GM19397 (cell line): ENCODE measurements at regions not wholly inside any gene's neighbourhood (a gene's known extent, or its start where the extent isn't known, plus 50 kb on each side); places are given as distances from the start of the nearest gene placed in this dataset.

Experiments used
- ATAC-seq: cut with Tn5 transposase; IDR thresholded peaks from one replicate; pipeline ENCODE4 v1.9.1; 2021; ENCODE audit warnings: mild to moderate bottlenecking, moderate library complexity; ENCODE audit not compliant: unreplicated experiment

DNA sequence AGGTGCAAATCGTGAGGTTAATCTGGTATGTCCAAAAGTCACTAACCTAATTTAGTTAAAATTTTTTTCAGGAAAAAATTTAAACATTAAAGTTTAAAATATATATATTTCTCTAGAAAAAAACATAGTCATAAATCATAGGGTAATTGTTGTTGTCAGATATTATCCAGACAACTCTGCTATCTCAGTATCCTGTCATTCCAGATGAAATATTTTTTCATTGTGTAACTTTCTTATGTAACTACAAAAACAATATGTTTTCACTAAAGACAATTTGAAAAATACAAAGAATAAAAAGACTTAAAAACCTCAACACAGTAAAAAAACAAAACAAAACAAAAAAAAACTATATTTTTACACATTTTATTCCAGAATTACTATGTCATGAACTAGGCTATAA, 57.6 kb downstream of the TENT5A start:
- ATAC-seq, result no peak

- ATAC-seq, result no peak
These were observed 58.3 kb downstream of the TENT5A start for GRCh38 chr6:81694207-81694606.

DNA sequence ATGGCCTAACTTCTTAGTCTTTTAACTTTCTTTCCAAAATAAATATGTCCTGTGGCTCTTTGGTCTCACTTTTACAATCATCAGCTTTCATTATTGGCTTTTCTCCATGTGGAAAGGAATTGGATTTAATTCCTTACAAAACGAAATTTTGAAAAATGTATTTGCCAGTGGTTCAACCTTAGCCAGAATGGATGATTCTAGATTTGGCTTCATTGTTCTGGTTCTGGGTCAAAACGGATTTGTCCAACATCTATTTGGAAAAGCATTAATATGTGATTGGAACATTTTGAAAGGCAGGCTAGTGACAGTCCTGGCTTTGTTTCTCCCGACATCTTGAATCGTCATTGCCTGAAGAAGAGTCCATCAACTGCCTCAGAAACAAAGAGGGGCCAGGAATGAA, 59.2 kb downstream of the TENT5A start:
- no peak for ATAC-seq

- ATAC-seq, result no peak
These were observed 62.4 kb downstream of the TENT5A start for GRCh38 chr6:81690073-81690472.

DNA sequence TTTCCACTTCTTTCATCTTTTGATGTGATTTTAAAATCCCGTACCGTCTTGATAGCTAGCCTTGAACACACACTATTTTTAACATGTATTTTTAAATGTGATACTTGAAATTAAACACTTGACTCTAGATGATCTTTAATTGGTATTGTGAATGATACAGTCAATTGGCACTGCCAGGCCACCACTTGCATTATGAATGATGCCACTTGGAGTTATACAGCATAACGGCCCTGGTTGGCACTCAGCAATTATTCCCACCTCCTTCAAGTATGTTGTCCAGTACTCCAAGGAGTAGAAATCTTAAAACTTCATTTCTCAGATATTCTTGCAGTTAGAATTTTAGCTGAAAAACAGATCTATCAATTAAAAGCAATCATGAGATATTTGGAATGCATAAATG, 62.9 kb downstream of the TENT5A start:
- no peak for ATAC-seq

DNA sequence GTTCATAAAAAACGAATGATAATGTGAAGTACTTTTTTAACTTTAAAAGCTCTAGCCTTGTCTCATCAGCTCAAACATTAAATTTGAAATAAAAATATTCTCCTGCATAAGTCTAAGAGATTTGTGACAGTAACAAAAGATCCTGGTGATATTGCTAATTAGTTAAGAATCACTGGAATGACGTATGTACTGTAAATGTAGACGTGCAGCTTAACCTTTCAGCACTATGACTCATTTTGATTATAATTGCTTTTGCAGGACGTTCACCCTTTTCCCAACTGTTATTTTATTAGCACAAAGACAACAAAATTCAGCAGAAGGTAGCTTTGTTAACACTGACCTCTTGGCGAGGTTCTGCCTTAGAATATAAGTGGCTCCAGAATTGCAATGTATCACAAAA, 68.6 kb downstream of the TENT5A start:
- no peak for ATAC-seq

GRCh38 chr6:81682858-81683620, 69.4 kb downstream of the TENT5A start:
- no peak for ATAC-seq

DNA sequence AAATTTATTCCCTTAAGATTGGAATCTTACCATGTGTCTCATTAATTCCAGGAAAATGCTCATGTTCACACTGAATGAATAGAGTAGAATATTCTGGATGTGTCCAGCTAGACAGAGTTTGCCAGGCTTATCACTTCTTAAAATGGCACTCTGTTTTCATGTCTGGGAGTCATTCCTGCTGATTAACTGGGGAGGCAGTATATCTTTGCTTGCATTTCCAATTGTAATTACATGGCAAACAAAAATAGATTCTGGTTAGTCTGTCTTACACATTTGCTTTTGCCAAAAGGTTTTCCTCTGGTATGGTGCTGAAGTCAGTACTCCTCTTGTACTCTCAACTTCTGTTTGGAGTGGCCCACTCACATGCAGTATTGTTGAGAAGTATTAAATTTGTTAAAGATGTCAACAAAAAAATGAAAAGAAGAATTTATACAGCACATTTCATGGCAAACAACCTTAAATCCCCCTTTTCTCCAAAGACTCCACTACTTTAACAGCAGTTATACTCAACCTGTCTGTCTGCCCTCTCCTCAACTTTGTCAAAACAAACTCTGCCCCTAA, 70.2 kb downstream of the TENT5A start:
- no peak for ATAC-seq

DNA sequence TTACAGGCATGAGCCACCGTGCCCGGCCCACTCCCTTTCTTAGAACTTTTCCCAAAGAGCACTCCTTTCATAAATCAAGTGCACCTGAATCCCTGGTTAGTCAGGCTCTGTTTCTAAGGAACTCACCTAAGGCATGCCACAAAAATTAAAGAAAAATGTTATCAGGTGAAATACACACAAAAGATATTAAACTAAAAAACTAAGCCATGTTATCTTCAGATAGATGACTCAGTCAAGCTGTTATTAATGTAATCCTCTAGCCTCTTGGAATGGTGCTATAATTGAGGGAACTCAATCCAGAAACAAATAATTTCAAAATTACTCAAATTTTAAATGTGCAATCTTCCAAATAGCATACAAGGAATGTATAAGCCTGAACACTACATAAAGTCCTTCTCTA, 83.0 kb downstream of the TENT5A start:
- no peak for ATAC-seq

GRCh38 chr6:81668615-81669047, 83.8 kb downstream of the TENT5A start:
- no peak for ATAC-seq

GRCh38 chr6:81666481-81666880, 86.0 kb downstream of the TENT5A start:
- ATAC-seq, result no peak

- no peak for ATAC-seq
These were observed 96.2 kb downstream of the TENT5A start for GRCh38 chr6:81656231-81656630.

- no peak for ATAC-seq
These were observed 96.8 kb downstream of the TENT5A start for GRCh38 chr6:81655696-81656095.

DNA sequence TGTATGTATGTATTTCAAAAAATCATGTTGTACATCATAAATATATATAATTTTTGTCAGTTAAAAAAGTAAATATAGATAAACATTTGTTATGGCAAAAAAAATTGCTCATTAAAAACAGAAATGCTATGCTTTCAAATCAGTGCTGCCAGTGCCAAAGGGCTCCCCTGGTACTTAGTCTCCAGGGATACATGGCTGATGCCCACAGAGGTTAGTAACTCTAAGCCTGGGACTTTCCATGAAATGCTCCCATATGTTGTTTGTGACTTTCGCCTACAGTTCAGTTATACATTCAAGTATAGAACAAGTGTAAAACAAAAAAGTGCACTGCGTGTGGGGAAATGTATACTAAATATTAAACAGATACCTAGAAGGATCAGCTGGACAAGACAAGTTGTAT, 104.0 kb downstream of the TENT5A start:
- no peak for ATAC-seq

DNA sequence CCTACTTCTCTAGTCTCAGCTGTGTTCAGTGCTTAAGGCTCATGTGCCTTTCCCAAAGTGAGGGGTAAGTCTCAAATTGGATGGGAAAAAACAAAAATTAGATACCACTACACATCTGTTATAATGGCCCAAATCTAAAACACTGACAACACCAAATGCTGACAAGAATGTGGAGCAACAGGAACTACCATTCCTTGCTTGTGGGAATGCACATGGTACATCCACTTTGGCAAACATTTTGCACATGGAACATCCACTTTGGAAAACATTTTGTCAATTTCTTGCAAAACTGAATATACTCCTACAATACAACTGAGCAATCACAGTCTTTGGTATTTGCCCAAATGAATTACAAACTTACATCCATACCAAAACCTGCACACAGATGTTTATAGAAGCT, 109.3 kb downstream of the TENT5A start:
- ATAC-seq, result no peak

GRCh38 chr6:81640891-81641290, 111.6 kb downstream of the TENT5A start:
- ATAC-seq, result no peak

DNA sequence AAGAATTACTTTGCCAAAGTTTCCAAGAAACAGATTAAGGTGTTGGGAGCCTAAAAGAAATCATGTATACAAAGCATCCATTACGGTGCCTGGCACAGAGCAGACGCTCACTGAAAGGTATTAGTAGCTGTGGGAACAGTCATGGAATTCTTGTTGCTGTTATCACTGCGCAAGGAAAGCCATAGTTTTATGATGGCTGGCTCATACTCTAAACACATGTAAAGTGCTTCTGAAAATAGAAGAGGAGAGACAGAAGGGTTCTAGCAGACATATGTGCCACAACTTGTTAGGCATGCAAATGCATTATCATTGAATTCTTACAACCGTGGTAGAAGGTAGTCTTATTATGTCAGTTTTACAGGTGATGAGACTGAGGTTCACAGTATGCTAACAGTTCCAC, 112.4 kb downstream of the TENT5A start:
- no peak for ATAC-seq

DNA sequence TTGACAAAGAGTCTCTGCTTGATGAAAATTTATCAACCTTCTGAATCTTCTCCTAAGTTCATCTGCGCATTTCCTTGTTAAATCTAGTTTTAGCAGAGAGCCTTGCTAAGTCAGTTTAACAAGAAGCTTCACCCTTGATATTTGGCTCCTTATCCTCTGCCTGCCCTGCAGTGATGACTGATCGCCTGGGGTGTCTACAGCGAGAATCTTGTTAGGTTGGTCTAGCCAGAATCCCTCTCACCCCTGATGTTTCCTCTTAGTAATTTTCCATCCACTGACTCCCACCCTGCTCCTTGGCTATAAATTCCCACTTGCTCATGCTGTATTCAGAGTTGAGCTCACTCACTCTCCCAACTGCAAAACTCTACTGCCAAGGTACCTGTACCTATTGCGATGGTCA, 114.1 kb downstream of the TENT5A start:
- ATAC-seq, result no peak

- ATAC-seq, result no peak
These were observed 115.4 kb downstream of the TENT5A start for GRCh38 chr6:81636930-81637568.

DNA sequence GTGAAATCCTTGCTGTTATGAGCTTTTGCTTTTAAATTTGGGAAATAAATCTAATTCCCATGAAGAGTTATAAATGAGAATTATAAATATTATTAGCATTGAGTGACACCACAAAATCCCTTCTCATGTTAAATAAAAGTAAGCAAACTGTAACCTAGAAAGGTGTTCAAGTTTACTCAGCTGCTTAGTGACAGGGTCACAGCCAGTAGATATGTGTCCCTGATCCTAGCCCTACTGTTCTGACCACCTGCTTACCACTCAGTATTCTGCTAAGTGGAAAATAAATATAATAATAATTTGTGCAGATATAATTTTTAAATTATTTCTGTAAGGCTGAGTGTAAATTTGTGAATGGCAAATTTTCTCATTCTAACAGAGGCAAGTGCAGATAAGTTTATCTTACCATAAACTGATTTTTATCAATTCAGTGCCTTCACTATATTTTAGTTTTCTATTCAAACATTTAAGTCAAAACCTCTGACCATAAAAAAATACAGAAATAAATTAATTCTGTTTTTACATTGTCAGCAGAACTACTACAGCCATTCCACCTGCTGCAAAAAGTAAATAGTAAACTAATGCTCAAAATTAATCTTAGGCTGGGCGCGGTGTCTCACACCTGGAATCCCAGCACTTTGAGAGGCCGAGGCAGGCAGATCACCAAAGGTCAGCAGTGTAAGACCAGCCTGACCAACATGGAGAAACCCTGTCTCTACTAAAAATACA, 118.2 kb downstream of the TENT5A start:
- ATAC-seq, result no peak

DNA sequence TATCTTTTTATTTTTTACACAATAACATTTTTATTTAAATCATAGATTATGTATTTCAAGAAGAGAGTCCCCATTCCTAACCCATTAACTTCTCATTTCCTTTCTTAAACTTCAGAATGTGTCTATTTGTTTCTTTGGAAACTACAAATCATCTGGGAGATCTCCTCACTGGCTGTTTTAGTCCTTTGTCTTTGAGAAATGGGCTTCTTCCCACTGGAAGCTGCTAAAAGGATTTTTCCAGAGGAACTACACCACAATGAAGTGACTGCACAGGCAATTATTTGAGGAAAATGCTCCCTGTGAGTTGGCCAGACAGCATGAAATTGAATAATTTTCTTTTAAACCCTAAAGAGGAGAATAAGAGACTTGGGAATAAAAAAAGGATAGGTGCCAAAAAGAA, 119.1 kb downstream of the TENT5A start:
- no peak for ATAC-seq

DNA sequence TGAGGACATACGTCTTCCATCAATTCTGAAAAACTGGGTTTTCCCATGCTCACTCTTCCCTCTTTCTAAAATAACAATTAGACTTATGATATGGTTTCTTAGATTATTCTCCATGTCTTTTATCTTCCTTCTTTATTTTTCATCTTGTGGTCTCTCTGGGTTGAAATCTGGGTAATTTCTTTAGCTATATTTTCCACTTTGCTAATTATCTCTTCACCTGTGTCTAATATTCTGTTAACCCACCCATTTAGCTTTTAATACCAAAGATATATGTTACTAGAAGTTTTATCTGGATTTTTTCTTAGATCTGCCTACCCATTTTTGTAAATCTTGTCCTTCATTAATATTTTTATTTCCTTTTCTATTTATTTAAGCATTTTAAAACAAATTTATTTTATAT, 121.8 kb downstream of the TENT5A start:
- no peak for ATAC-seq
